B cell (primary cell): ENCODE measurements at regions not wholly inside any gene's neighbourhood (a gene's known extent, or its start where the extent isn't known, plus 50 kb on each side); places are given as distances from the start of the nearest gene placed in this dataset.

Source experiments
- ATAC-seq: fragments of 200-7000 bp; cut with Tn5 transposase; one replicate; pipeline ENCODE4 v1.10.0; 2021; ENCODE audit warnings: low read depth, mild to moderate bottlenecking, moderate number of reproducible peaks, moderate library complexity
- CTCF ChIA-PET: fragments of 350-600 bp; sonication (Branson Sonifier 250); formaldehyde crosslinking; loops from one replicate; lab custom pipeline; 2021; ENCODE audit warnings: antibody characterized with exemption, inconsistent platforms; lab: Charles Lee
- POLR2A ChIA-PET: fragments of 350-600 bp; sonication (Branson Sonifier 250); formaldehyde crosslinking; loops from one replicate; lab custom pipeline; 2021; ENCODE audit warnings: antibody characterized with exemption; lab: Charles Lee
- DNase-seq: peaks from one replicate; pipeline ENCODE4 v3.0.0; 2013
- H2AFZ ChIP-seq: 2 replicates; pipeline ENCODE4 v1.6.1; 2012; ENCODE audit warnings: mild to moderate bottlenecking, low read depth, low read length; ENCODE audit not compliant: insufficient read depth, poor library complexity, severe bottlenecking
- H3K27ac ChIP-seq, 2 donors: 1 replicate in 1 of 2; 2 replicates in 1 of 2; pipeline ENCODE4 v1.5.1; 2012 to 2013; ENCODE audit warnings: low read length in 2 of 2, mild to moderate bottlenecking in 2 of 2, moderate library complexity in 1 of 2
- H3K27me3 ChIP-seq, 4 experiments: fragments of 200-600 bp in 1 of 4; sonication (generic) in 1 of 4; replicated peaks in 1 of 4; 1 replicate in 2 of 4; 2 replicates in 2 of 4; pipeline versions ENCODE4 v1.6.1 to v1.7.0; 2013 to 2016; ENCODE audit warnings: low read length in 3 of 4, mild to moderate bottlenecking in 2 of 4, mixed read lengths in 1 of 4, moderate library complexity in 1 of 4; ENCODE audit not compliant: insufficient read depth in 4 of 4, control insufficient read depth in 3 of 4; ENCODE audit errors: control extremely low read depth in 1 of 4
- H3K36me3 ChIP-seq, 2 experiments: replicated peaks in 1 of 2; 1 replicate in 1 of 2; 2 replicates in 1 of 2; pipeline versions ENCODE4 v1.6.1 to v1.7.1; 2013; ENCODE audit warnings: low read length in 1 of 2; ENCODE audit not compliant: insufficient read depth in 2 of 2, control insufficient read depth in 1 of 2; ENCODE audit errors: control extremely low read depth in 1 of 2, extremely low read depth in 1 of 2
- H3K4me1 ChIP-seq, 2 donors: fragments of 200-600 bp in 1 of 2; sonication (generic) in 1 of 2; 1 replicate in 1 of 2; 2 replicates in 1 of 2; pipeline versions ENCODE4 v1.5.1 to v1.6.1; 2013 to 2017; ENCODE audit warnings: low read length in 2 of 2; ENCODE audit not compliant: control insufficient read depth in 2 of 2, insufficient read depth in 2 of 2
- H3K4me2 ChIP-seq: replicated peaks from 2 replicates; pipeline ENCODE3; 2012; ENCODE audit warnings: mild to moderate bottlenecking, low read depth, low read length; ENCODE audit not compliant: poor library complexity, severe bottlenecking
- H3K4me3 ChIP-seq, 5 experiments: fragments of 200-600 bp in 1 of 5; sonication (generic) in 1 of 5; 1 replicate in 3 of 5; 2 replicates in 2 of 5; pipeline versions ENCODE4 v1.5.1 to v1.7.0; 2011 to 2016; ENCODE audit warnings: low read length in 4 of 5, mild to moderate bottlenecking in 4 of 5, low read depth in 2 of 5, control low read depth in 1 of 5, moderate library complexity in 1 of 5; ENCODE audit not compliant: insufficient read depth in 1 of 5; ENCODE audit errors: control extremely low read depth in 1 of 5, extremely low read depth in 1 of 5
- H3K79me2 ChIP-seq: fragments of 200-600 bp; sonication (generic); one replicate; pipeline ENCODE4 v1.6.0; 2016; ENCODE audit warnings: low read length; ENCODE audit not compliant: control insufficient read depth, insufficient read depth
- H3K9ac ChIP-seq: fragments of 200-600 bp; sonication (generic); 2 replicates; pipeline ENCODE4 v1.6.1; 2017; ENCODE audit warnings: mild to moderate bottlenecking, low read length, moderate library complexity
- H3K9me3 ChIP-seq, 3 donors: one replicate each; pipeline versions ENCODE4 v1.6.1 to v1.7.1; 2013; ENCODE audit warnings: low read length in 2 of 3; ENCODE audit not compliant: control insufficient read depth in 2 of 3, insufficient read depth in 1 of 3; ENCODE audit errors: control extremely low read depth in 1 of 3
- H4K20me1 ChIP-seq: 2 replicates; pipeline ENCODE4 v1.6.0; 2012; ENCODE audit warnings: mild to moderate bottlenecking, low read length; ENCODE audit not compliant: insufficient read depth, control insufficient read depth, poor library complexity, severe bottlenecking
- H3K27ac Mint-ChIP-seq: one replicate; pipeline ENCODE4 v1.8.0; 2021; ENCODE audit warnings: mixed read lengths
- H3K27me3 Mint-ChIP-seq: one replicate; pipeline ENCODE4 v1.8.0; 2021; ENCODE audit warnings: mixed read lengths
- H3K4me1 Mint-ChIP-seq: one replicate; pipeline ENCODE4 v1.8.0; 2021; ENCODE audit warnings: mixed read lengths
- H3K4me3 Mint-ChIP-seq: one replicate; pipeline ENCODE4 v1.8.0; 2021; ENCODE audit warnings: mixed read lengths
- H3K9me3 Mint-ChIP-seq: one replicate; pipeline ENCODE4 v1.8.0; 2022; ENCODE audit warnings: mixed read lengths; ENCODE audit not compliant: insufficient read depth
- EZH2 ChIP-seq: IDR thresholded peaks from 2 replicates; pipeline ENCODE4 v1.6.1; 2012; ENCODE audit warnings: borderline replicate concordance, low read depth, mild to moderate bottlenecking, moderate library complexity, low read length; ENCODE audit not compliant: insufficient read depth, poor library complexity, severe bottlenecking
- WGBS: methylation state at CpG from one replicate; pipeline ENCODE4 v1.1.5; 2013; ENCODE audit warnings: missing lambda C conversion rate; ENCODE audit not compliant: insufficient coverage; 5-methylcytosine and 5-hydroxymethylcytosine counted together
- intact Hi-C: fragments of 100-400 bp; cut with micrococcal nuclease; formaldehyde crosslinking; loops from one replicate; pipeline ENCODE4 v1.10.0; 2022
- TF ChIP-seq, protein P1 (sequence below): fragments of 200-600 bp; IDR thresholded peaks from one replicate; pipeline ENCODE4 v1.8.0; 2022; ENCODE audit warnings: antibody characterized with exemption, mild to moderate bottlenecking

- TF ChIP-seq, protein P1, sequence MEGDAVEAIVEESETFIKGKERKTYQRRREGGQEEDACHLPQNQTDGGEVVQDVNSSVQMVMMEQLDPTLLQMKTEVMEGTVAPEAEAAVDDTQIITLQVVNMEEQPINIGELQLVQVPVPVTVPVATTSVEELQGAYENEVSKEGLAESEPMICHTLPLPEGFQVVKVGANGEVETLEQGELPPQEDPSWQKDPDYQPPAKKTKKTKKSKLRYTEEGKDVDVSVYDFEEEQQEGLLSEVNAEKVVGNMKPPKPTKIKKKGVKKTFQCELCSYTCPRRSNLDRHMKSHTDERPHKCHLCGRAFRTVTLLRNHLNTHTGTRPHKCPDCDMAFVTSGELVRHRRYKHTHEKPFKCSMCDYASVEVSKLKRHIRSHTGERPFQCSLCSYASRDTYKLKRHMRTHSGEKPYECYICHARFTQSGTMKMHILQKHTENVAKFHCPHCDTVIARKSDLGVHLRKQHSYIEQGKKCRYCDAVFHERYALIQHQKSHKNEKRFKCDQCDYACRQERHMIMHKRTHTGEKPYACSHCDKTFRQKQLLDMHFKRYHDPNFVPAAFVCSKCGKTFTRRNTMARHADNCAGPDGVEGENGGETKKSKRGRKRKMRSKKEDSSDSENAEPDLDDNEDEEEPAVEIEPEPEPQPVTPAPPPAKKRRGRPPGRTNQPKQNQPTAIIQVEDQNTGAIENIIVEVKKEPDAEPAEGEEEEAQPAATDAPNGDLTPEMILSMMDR, result no peak
- TF ChIP-seq EZH2, result no peak
- no peaks in the 10 kb centered on the region for H4K20me1 ChIP-seq
- ATAC-seq (no peak), DNase-seq (no peak)
- H3K9ac ChIP-seq, result no peak overlapping the region
- H3K9me3 ChIP-seq, result peaks cover 1 to 13% (median 6%) of the 10 kb centered on the region in 3 donors
- H2AFZ ChIP-seq, result no peak overlapping the region
- intact Hi-C loops, result no loop called here
- Mint-ChIP-seq H3K4me1 (no peaks in the 10 kb centered on the region), H3K27me3 (no peaks in the 10 kb centered on the region), H3K9me3 (peaks cover 14% of the 10 kb centered on the region), H3K4me3 (no peak overlapping the region), H3K27ac (no peak overlapping the region)
- WGBS, result no CpG with 5 or more reads among the region's 1 CpG
- H3K27ac ChIP-seq, result no peak overlapping the region
- H3K4me1 ChIP-seq, result no peaks in the 10 kb centered on the region
- ChIA-PET POLR2A (no interaction called here), CTCF (no interaction called here)
- H3K36me3 ChIP-seq, result no peaks in the 10 kb centered on the region
- H3K27me3 ChIP-seq, result no peaks in the 10 kb centered on the region
- H3K4me2 ChIP-seq, result no peak overlapping the region
- H3K4me3 ChIP-seq, result no peak overlapping the region
- no peaks in the 10 kb centered on the region for H3K79me2 ChIP-seq
These were observed 387.7 kb downstream of the PAX1 start for GRCh38 chr20:22093122-22093521.

GRCh38 chr20:22088882-22089281, 383.4 kb downstream of the PAX1 start:
- no peak for DNase-seq
- WGBS, result 80% methylated on average over 1 of the region's 4 CpGs
- Histone ChIP-seq H3K9ac (no peak overlapping the region), H3K9me3 (peaks cover 2 to 9% (median 5%) of the 10 kb centered on the region in 3 donors), H3K4me1 (no peaks in the 10 kb centered on the region), H3K79me2 (no peaks in the 10 kb centered on the region), H3K4me3 (no peak overlapping the region), H3K4me2 (no peak overlapping the region), H4K20me1 (no peaks in the 10 kb centered on the region), H3K27me3 (no peaks in the 10 kb centered on the region), H3K27ac (no peak overlapping the region), H3K36me3 (no peaks in the 10 kb centered on the region), H2AFZ (no peak overlapping the region)
- H3K27me3 Mint-ChIP-seq, result no peaks in the 10 kb centered on the region
- ChIA-PET POLR2A (no interaction called here), CTCF (no interaction called here)
- intact Hi-C loops, result no loop called here
- no peak overlapping the region for H3K4me3 Mint-ChIP-seq
- H3K4me1 Mint-ChIP-seq, result no peaks in the 10 kb centered on the region
- ATAC-seq, result no peak
- peaks cover 8% of the 10 kb centered on the region for H3K9me3 Mint-ChIP-seq
- TF ChIP-seq, protein P1, result no peak
- TF ChIP-seq EZH2, result no peak
- no peak overlapping the region for H3K27ac Mint-ChIP-seq
